Heart left ventricle (tissue), 16 donors: ENCODE measurements at regions not wholly inside any gene's neighbourhood (a gene's known extent, or its start where the extent isn't known, plus 50 kb on each side); places are given as distances from the start of the nearest gene placed in this dataset.
A peak's percentile ranks its signal among the peaks of the same experiment; 100 is the strongest.

Source experiments
- ATAC-seq, 4 donors: fragments of 200-7000 bp; cut with Tn5 transposase; one replicate each; pipeline ENCODE4 v1.9.1; 2020 to 2022; ENCODE audit warnings: moderate library complexity in 4 of 4, mild to moderate bottlenecking in 3 of 4, moderate number of reproducible peaks in 1 of 4
- DNase-seq, 5 donors: peaks; one replicate each; pipeline ENCODE4 v3.0.0-alpha.2; 2020
- H3K27ac ChIP-seq, 12 donors: fragments of 200-600 bp; sonication (generic) in 4 of 12; one replicate each; pipeline versions ENCODE4 v1.5.0 to v1.8.0; 2016 to 2022; ENCODE audit warnings: mild to moderate bottlenecking in 2 of 12
- H3K27me3 ChIP-seq, 9 donors: fragments of 200-600 bp; sonication (generic) in 2 of 9; one replicate each; pipeline versions ENCODE4 v1.5.1 to v1.8.0; 2016 to 2022; ENCODE audit warnings: mild to moderate bottlenecking in 3 of 9
- H3K36me3 ChIP-seq, 9 donors: fragments of 200-600 bp; sonication (generic) in 2 of 9; one replicate each; pipeline versions ENCODE4 v1.5.0 to v1.8.0; 2018 to 2022; ENCODE audit warnings: mild to moderate bottlenecking in 2 of 9
- H3K4me1 ChIP-seq, 12 donors: fragments of 200-600 bp; sonication (generic) in 4 of 12; one replicate each; pipeline versions ENCODE4 v1.5.0 to v1.8.0; 2016 to 2022; ENCODE audit warnings: mild to moderate bottlenecking in 3 of 12
- H3K4me3 ChIP-seq, 12 donors: fragments of 200-600 bp; sonication (generic) in 4 of 12; one replicate each; pipeline versions ENCODE4 v1.5.0 to v1.8.0; 2017 to 2022; ENCODE audit warnings: mild to moderate bottlenecking in 9 of 12, moderate library complexity in 4 of 12
- H3K9me3 ChIP-seq, 12 donors: fragments of 200-600 bp; sonication (generic) in 4 of 12; one replicate each; pipeline versions ENCODE4 v1.5.0 to v1.8.0; 2016 to 2022; ENCODE audit warnings: mild to moderate bottlenecking in 1 of 12
- CTCF ChIP-seq, 12 donors: fragments of 200-600 bp; sonication (generic) in 4 of 12; IDR thresholded peaks; one replicate each; pipeline versions ENCODE4 v1.5.0 to v1.8.0; 2018 to 2022; ENCODE audit warnings: antibody characterized with exemption in 12 of 12, mild to moderate bottlenecking in 5 of 12
- POLR2A ChIP-seq, 2 donors: fragments of 450-650 bp; IDR thresholded peaks; one replicate each; pipeline ENCODE4 v1.6.1; 2017; ENCODE audit warnings: antibody characterized with exemption in 2 of 2, mild to moderate bottlenecking in 2 of 2, moderate library complexity in 2 of 2
- WGBS, 4 donors: extraction: QIAGEN DNeasy Blood & Tissue Kit in 2 of 4; methylation state at CpG; one replicate each; pipeline versions ENCODE4 v1.1.5 to v1.1.7; 2013 to 2018; 5-methylcytosine and 5-hydroxymethylcytosine counted together
- intact Hi-C, 10 donors: fragments of 100-400 bp; cut with DNase I; formaldehyde crosslinking; loops; one replicate each; pipeline versions ENCODE4 v1.11.1 to v1.14.2; 2022
- donor health status: ischemic (EF 13 %, LVEDD 7.1; RV severe dilation, severe dysfunction).
- donor health status: healthy with polysubstance abuse.
- donor health status: DM: no; HTN: yes; CAD: no.
- donor health status: DM: no; HTN: no; CAD: no.
- donor health status: ischemic (EF 25% LVEDD 6.9; RV normal size, moderate dysfunction).
- donor health status: ischemic (EF 25% LVEDD 5.7; RV mildly dilated, moderate dysfunction).
- donor health status: healthy.
- donor health status: DM: yes; HTN: yes; CAD: no.
- donor health status: ischemic (EF 35%, LVEDD 5.7; RV mildly dilated, moderate dysfunction).
- donor health status: nonischemic (EF 11% LVEDD 7.7; RV severe dilation, severe dysfunction).
- donor health status: DM: yes; HTN: yes; CAD: no.
- donor health status: PGD.
- donor health status: ischemic (EF 29% LVEDD 5.4; RV normal size, mild dysfunction).
- donor health status: nonischemic (EF 23%, LVEDD 6.1; RV moderate dilation, normal function).

GRCh38 chr2:9778012-9778411 lies 65.3 kb upstream of the TAF1B start:
- peak in 3 of 5 donors; percentile 28 to 46 (median 33) for DNase-seq

GRCh38 chr2:9778471-9779316 lies 64.6 kb upstream of the TAF1B start:
- H3K36me3 ChIP-seq, result no peaks in the 10 kb centered on the region
- peaks cover 0 to 19% (median 6%) of the 10 kb centered on the region in 12 donors for H3K4me1 ChIP-seq
- intact Hi-C loops, result loop anchor here in 1 of 10 donors (10.0 kb wide), 1 partner anchor 304 kb away; the partner anchor contains the start of gene IAH1
- DNase-seq, result peak in 3 of 5 donors; percentile 14 to 30 (median 23)
- ATAC-seq, result no peak
- WGBS, 4 donors, result 69 to 86% (median 72%) methylated on average over 17 of the region's 17 CpGs
- no peak overlapping the region for H3K4me3 ChIP-seq
- no peak overlapping the region for H3K27ac ChIP-seq
- no peak for TF ChIP-seq POLR2A (IDR thresholded peaks at IDR 0.05)
- no peak for TF ChIP-seq CTCF (IDR thresholded peaks at IDR 0.05)
- H3K27me3 ChIP-seq, result no peaks in the 10 kb centered on the region
- H3K9me3 ChIP-seq, result no peaks in the 10 kb centered on the region

More at GRCh38 chr2:9778012-9778411, 65.3 kb upstream of the TAF1B start:
- Histone ChIP-seq H3K4me3 (no peak overlapping the region), H3K27me3 (no peaks in the 10 kb centered on the region), H3K36me3 (no peaks in the 10 kb centered on the region), H3K4me1 (peaks cover 0 to 26% (median 10%) of the 10 kb centered on the region in 12 donors), H3K9me3 (no peaks in the 10 kb centered on the region), H3K27ac (no peak overlapping the region)
- WGBS, 4 donors, result 84 to 96% (median 91%) methylated on average over 4 to 9 of the region's 9 CpGs
- intact Hi-C loops, result loop anchor here in 1 of 10 donors (10.0 kb wide), 1 partner anchor 303 kb away; the partner anchor contains the start of gene IAH1
- peak in 7 of 12 donors; percentile 7 to 39 (median 32) for TF ChIP-seq CTCF (IDR thresholded peaks at IDR 0.05)
- TF ChIP-seq POLR2A (IDR thresholded peaks at IDR 0.05), result no peak
- peak in 1 of 4 donors; percentile 14 for ATAC-seq

GRCh38 chr2:9779596-9780264 lies 63.5 kb upstream of the TAF1B start:
- peak in 3 of 5 donors; percentile 18 to 57 (median 21) for DNase-seq

More at GRCh38 chr2:9779596-9780264, 63.5 kb upstream of the TAF1B start:
- intact Hi-C loops, result loop anchor here in 1 of 10 donors (10.0 kb wide), 1 partner anchor 305 kb away; the partner anchor contains the start of gene IAH1
- Histone ChIP-seq H3K27me3 (no peaks in the 10 kb centered on the region), H3K9me3 (no peaks in the 10 kb centered on the region), H3K4me1 (peaks cover 0 to 18% (median 0%) of the 10 kb centered on the region in 12 donors), H3K36me3 (no peaks in the 10 kb centered on the region), H3K4me3 (no peak overlapping the region), H3K27ac (no peak overlapping the region)
- WGBS, 4 donors, result 74 to 94% (median 76%) methylated on average over 14 of the region's 14 CpGs
- no peak for ATAC-seq
- no peak for TF ChIP-seq POLR2A (IDR thresholded peaks at IDR 0.05)
- no peak for TF ChIP-seq CTCF (IDR thresholded peaks at IDR 0.05)
